HepG2 (cell line): ENCODE measurements at regions not wholly inside any gene's neighbourhood (a gene's known extent, or its start where the extent isn't known, plus 50 kb on each side); places are given as distances from the start of the nearest gene placed in this dataset.

Experiments
- ELF4 ChIP-seq: sonication (generic); formaldehyde crosslinking; IDR thresholded peaks from 2 replicates; pipeline ENCODE4 v1.5.0; 2020; ENCODE audit warnings: missing genetic modification reagents, mild to moderate bottlenecking, moderate library complexity, borderline replicate concordance
- MAX ChIP-seq: IDR thresholded peaks from 2 replicates; pipeline ENCODE4 v1.6.1; 2012; ENCODE audit warnings: inconsistent platforms
- MYNN ChIP-seq: sonication (generic); formaldehyde crosslinking; IDR thresholded peaks from 2 replicates; pipeline ENCODE4 v1.4.0; 2020; ENCODE audit warnings: mild to moderate bottlenecking, low read depth, missing genetic modification reagents
- NFE2L2 ChIP-seq: fragments of 150-350 bp; IDR thresholded peaks from 2 replicates; pipeline ENCODE4 v1.6.1; 2014; ENCODE audit warnings: low read length
- POLR2A ChIP-seq, 2 experiments: IDR thresholded peaks; 2 replicates each; pipeline ENCODE4 v1.6.1; 2011; ENCODE audit warnings: low read depth in 2 of 2, low read length in 2 of 2, mild to moderate bottlenecking in 1 of 2, moderate library complexity in 1 of 2; ENCODE audit not compliant: insufficient read depth in 1 of 2
- ZHX2 ChIP-seq, 2 experiments: sonication (generic) in 1 of 2; formaldehyde crosslinking in 1 of 2; IDR thresholded peaks; 2 replicates each; pipeline versions ENCODE4 v1.6.1 to v1.9.0; 2014 to 2022; ENCODE audit warnings: antibody characterized with exemption in 1 of 2, borderline replicate concordance in 1 of 2, inconsistent platforms in 1 of 2, low read depth in 1 of 2, missing genetic modification reagents in 1 of 2
- ZKSCAN1 ChIP-seq: fragments of 150-350 bp; IDR thresholded peaks from 2 replicates; pipeline ENCODE4 v1.6.1; 2014; ENCODE audit warnings: low read length
- ZSCAN30 ChIP-seq: sonication (generic); formaldehyde crosslinking; IDR thresholded peaks from 2 replicates; pipeline ENCODE4 v1.5.0; 2020; ENCODE audit warnings: mild to moderate bottlenecking, missing genetic modification reagents

- TF ChIP-seq NFE2L2 (no peak), MAX (no peak), MYNN (CRISPR knock-in tag) (no peak), ZHX2 (IDR thresholded peaks at IDR 0.05; ENCODE audit: low read depth) (no peak), ZHX2 (CRISPR knock-in tag; IDR thresholded peaks at IDR 0.05; ENCODE audit: borderline replicate concordance) (no peak), ZSCAN30 (no peak), ELF4 (CRISPR knock-in tag) (no peak), POLR2A (IDR thresholded peaks at IDR 0.05; ENCODE audit: insufficient read depth in 1 of 2, low read depth in 2 of 2, low read length in 2 of 2) (no peak), ZKSCAN1 (no peak)
Observed at GRCh38 chr9:129558063-129558550, 62.8 kb downstream of the C9orf50 start.
